ENCODE measurements at regions not wholly inside any gene's neighbourhood (a gene's known extent, or its start where the extent isn't known, plus 50 kb on each side); places are given as distances from the start of the nearest gene placed in this dataset.

GRCh38 chr22:34004058-34004457, 83.8 kb upstream of the LARGE1 start:
- no peaks in the 10 kb centered on the region for H3K27me3 Mint-ChIP-seq (ENCODE audit: insufficient read depth, unreplicated experiment)
- H3K27ac Mint-ChIP-seq (ENCODE audit: low read depth, unreplicated experiment): no peak overlapping the region
- no peaks in the 10 kb centered on the region for H3K36me3 Mint-ChIP-seq (ENCODE audit: insufficient read depth, unreplicated experiment)
- TF ChIP-seq CTCF (IDR thresholded peaks at IDR 0.05; ENCODE audit: unreplicated experiment): no peak
- H3K4me1 Mint-ChIP-seq (ENCODE audit: insufficient read depth, unreplicated experiment): no peaks in the 10 kb centered on the region
- peaks cover 27% of the 10 kb centered on the region for H3K9me3 Mint-ChIP-seq (ENCODE audit: unreplicated experiment)
- no TSS peak for BruUV-seq (replicated peaks)
- no peak overlapping the region for H3K4me3 Mint-ChIP-seq (ENCODE audit: unreplicated experiment)
- DNase-seq (ENCODE audit: unreplicated experiment): no peak
- ChIA-PET POLR2A (no interaction called here), CTCF (interaction anchor here (0.9 kb wide), 1 partner anchor 8 kb away, joined by 3 read pairs; no protein-coding TSS in a partner anchor)
- intact Hi-C loops (cut with micrococcal nuclease): no loop called here

GRCh38 chr22:34010259-34010658, 90.0 kb upstream of the LARGE1 start:
- Mint-ChIP-seq H3K27ac (ENCODE audit: low read depth, unreplicated experiment) (no peak overlapping the region), H3K36me3 (ENCODE audit: insufficient read depth, unreplicated experiment) (no peaks in the 10 kb centered on the region), H3K4me1 (ENCODE audit: insufficient read depth, unreplicated experiment) (no peaks in the 10 kb centered on the region), H3K4me3 (ENCODE audit: unreplicated experiment) (no peak overlapping the region), H3K27me3 (ENCODE audit: insufficient read depth, unreplicated experiment) (no peaks in the 10 kb centered on the region), H3K9me3 (ENCODE audit: unreplicated experiment) (peaks cover 52% of the 10 kb centered on the region)
- no peak for TF ChIP-seq CTCF (IDR thresholded peaks at IDR 0.05; ENCODE audit: unreplicated experiment)
- DNase-seq (ENCODE audit: unreplicated experiment): no peak
- BruUV-seq (replicated peaks): no TSS peak
- intact Hi-C loops (cut with micrococcal nuclease): no loop called here
- CTCF ChIA-PET: interaction anchor here (0.6 kb wide), 1 partner anchor 14 kb away, joined by 4 read pairs; no protein-coding TSS in a partner anchor
- POLR2A ChIA-PET: no interaction called here

GRCh38 chr22:34015642-34016041, 95.4 kb upstream of the LARGE1 start:
- ChIA-PET POLR2A (no interaction called here), CTCF (interaction anchor here (1.2 kb wide), 1 partner anchor 713 kb away, joined by 3 read pairs; no protein-coding TSS in a partner anchor)
- BruUV-seq (replicated peaks): no TSS peak
- Mint-ChIP-seq H3K4me1 (ENCODE audit: insufficient read depth, unreplicated experiment) (no peaks in the 10 kb centered on the region), H3K27ac (ENCODE audit: low read depth, unreplicated experiment) (no peak overlapping the region), H3K4me3 (ENCODE audit: unreplicated experiment) (no peak overlapping the region), H3K27me3 (ENCODE audit: insufficient read depth, unreplicated experiment) (no peaks in the 10 kb centered on the region), H3K9me3 (ENCODE audit: unreplicated experiment) (peaks cover 52% of the 10 kb centered on the region), H3K36me3 (ENCODE audit: insufficient read depth, unreplicated experiment) (no peaks in the 10 kb centered on the region)
- intact Hi-C loops (cut with micrococcal nuclease): no loop called here
- no peak for TF ChIP-seq CTCF (IDR thresholded peaks at IDR 0.05; ENCODE audit: unreplicated experiment)
- DNase-seq (ENCODE audit: unreplicated experiment): no peak

- no TSS peak for BruUV-seq (replicated peaks)
- H3K36me3 Mint-ChIP-seq (ENCODE audit: insufficient read depth, unreplicated experiment): no peaks in the 10 kb centered on the region
- H3K27me3 Mint-ChIP-seq (ENCODE audit: insufficient read depth, unreplicated experiment): no peaks in the 10 kb centered on the region
- ChIA-PET CTCF (no interaction called here), POLR2A (no interaction called here)
- H3K4me3 Mint-ChIP-seq (ENCODE audit: unreplicated experiment): no peak overlapping the region
- no peak for TF ChIP-seq CTCF (IDR thresholded peaks at IDR 0.05; ENCODE audit: unreplicated experiment)
- no peaks in the 10 kb centered on the region for H3K4me1 Mint-ChIP-seq (ENCODE audit: insufficient read depth, unreplicated experiment)
- DNase-seq (ENCODE audit: unreplicated experiment): no peak
- intact Hi-C loops (cut with micrococcal nuclease): no loop called here
- H3K27ac Mint-ChIP-seq (ENCODE audit: low read depth, unreplicated experiment): no peak overlapping the region
- peaks cover 36% of the 10 kb centered on the region for H3K9me3 Mint-ChIP-seq (ENCODE audit: unreplicated experiment)
Measured at GRCh38 chr22:34017205-34017604, 96.9 kb upstream of the LARGE1 start.

Measured in MCF 10A (cell line).